Thyroid gland (tissue), 4 donors: ENCODE measurements at regions not wholly inside any gene's neighbourhood (a gene's known extent, or its start where the extent isn't known, plus 50 kb on each side); places are given as distances from the start of the nearest gene placed in this dataset.

Source experiments
- DNase-seq, 2 donors: peaks; one replicate each; pipeline ENCODE4 v3.0.0-alpha.2; 2019
- H3K27ac ChIP-seq, 3 donors: fragments of 200-600 bp; sonication (generic); 1 replicate in 2 of 3; 2 replicates in 1 of 3; pipeline ENCODE4 v1.5.1; 2016 to 2019; ENCODE audit warnings: mild to moderate bottlenecking in 1 of 3, moderate library complexity in 1 of 3
- H3K27me3 ChIP-seq: fragments of 200-600 bp; sonication (generic); one replicate; pipeline ENCODE4 v1.5.1; 2019
- H3K36me3 ChIP-seq, 2 donors: fragments of 200-600 bp; sonication (generic); one replicate each; pipeline ENCODE4 v1.5.1; 2016 to 2019
- H3K4me1 ChIP-seq, 2 donors: fragments of 200-600 bp; sonication (generic); one replicate each; pipeline ENCODE4 v1.5.1; 2017 to 2019
- H3K4me3 ChIP-seq, 3 donors: fragments of 200-600 bp; sonication (generic); replicated peaks in 1 of 3; 1 replicate in 2 of 3; 2 replicates in 1 of 3; pipeline ENCODE4 v1.5.1; 2016; ENCODE audit warnings: mild to moderate bottlenecking in 1 of 3
- H3K9me3 ChIP-seq: fragments of 200-600 bp; sonication (generic); one replicate; pipeline ENCODE4 v1.5.1; 2017
- POLR2A ChIP-seq, 2 donors: fragments of 450-650 bp; IDR thresholded peaks; one replicate each; pipeline ENCODE4 v1.6.1; 2017; ENCODE audit warnings: antibody characterized with exemption in 2 of 2, mild to moderate bottlenecking in 2 of 2, moderate library complexity in 1 of 2
- WGBS, 2 donors: methylation state at CpG; one replicate each; pipeline ENCODE4 v1.1.5; 2017; 5-methylcytosine and 5-hydroxymethylcytosine counted together
- intact Hi-C: fragments of 100-400 bp; cut with DNase I; formaldehyde crosslinking; loops from one replicate; pipeline ENCODE4 v1.15.1; 2023
- TF ChIP-seq, protein P1 (sequence below), 6 experiments: fragments of 200-600 bp in 3 of 6; fragments of 450-650 bp in 3 of 6; sonication (generic) in 3 of 6; IDR thresholded peaks; one replicate each; pipeline ENCODE4 v1.5.1; 2016 to 2019; ENCODE audit warnings: antibody characterized with exemption in 6 of 6, mild to moderate bottlenecking in 2 of 6, inconsistent platforms in 1 of 6, moderate library complexity in 1 of 6

DNA sequence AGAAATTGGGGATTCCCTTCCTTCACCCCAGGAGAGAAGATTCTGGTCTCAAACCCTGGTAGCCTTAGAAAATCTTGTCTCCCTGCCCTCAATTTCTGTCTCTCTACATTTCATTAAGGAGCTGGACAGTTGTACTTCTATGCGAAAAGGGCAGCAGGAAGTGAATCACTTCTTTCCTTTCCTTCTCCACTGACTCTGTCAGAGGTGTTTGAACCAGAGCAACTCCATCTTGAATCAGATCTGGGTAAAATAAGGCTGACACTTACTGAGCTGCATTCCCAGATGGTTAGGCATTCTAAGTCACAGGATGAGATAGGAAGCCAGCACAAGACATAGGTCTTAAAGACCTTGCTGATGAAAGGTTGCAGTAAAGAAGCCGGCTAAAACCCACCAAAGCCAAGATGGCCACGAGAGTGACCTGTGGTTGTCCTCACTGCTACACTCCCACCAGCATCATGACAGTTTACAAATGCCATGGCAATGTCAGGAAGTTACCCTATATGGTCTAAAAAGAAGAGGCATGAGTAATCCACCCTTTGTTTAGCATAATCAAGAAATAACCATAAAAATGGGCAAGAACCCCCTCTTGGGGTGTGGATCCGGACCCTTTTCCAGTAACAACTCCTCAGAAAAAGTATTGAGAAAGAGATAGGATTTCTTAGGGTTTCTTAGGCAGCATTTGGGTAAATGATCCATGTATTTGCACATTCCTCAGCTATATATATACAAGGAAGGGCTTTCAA is 95.8 kb upstream of the PLCB4 start:
- Histone ChIP-seq H3K36me3 (no peaks in the 10 kb centered on the region), H3K4me1 (peaks cover 0 to 7% of the 10 kb centered on the region in 2 donors), H3K27ac (no peak overlapping the region), H3K27me3 (no peaks in the 10 kb centered on the region), H3K9me3 (no peaks in the 10 kb centered on the region), H3K4me3 (no peak overlapping the region)
- intact Hi-C loops, result no loop called here
- no peak for DNase-seq
- 87 to 93% methylated on average over 4 of the region's 4 CpGs for WGBS, 2 donors
- TF ChIP-seq, protein P1, sequence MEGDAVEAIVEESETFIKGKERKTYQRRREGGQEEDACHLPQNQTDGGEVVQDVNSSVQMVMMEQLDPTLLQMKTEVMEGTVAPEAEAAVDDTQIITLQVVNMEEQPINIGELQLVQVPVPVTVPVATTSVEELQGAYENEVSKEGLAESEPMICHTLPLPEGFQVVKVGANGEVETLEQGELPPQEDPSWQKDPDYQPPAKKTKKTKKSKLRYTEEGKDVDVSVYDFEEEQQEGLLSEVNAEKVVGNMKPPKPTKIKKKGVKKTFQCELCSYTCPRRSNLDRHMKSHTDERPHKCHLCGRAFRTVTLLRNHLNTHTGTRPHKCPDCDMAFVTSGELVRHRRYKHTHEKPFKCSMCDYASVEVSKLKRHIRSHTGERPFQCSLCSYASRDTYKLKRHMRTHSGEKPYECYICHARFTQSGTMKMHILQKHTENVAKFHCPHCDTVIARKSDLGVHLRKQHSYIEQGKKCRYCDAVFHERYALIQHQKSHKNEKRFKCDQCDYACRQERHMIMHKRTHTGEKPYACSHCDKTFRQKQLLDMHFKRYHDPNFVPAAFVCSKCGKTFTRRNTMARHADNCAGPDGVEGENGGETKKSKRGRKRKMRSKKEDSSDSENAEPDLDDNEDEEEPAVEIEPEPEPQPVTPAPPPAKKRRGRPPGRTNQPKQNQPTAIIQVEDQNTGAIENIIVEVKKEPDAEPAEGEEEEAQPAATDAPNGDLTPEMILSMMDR (IDR thresholded peaks at IDR 0.05), result no peak
- TF ChIP-seq POLR2A (IDR thresholded peaks at IDR 0.05), result no peak

DNA sequence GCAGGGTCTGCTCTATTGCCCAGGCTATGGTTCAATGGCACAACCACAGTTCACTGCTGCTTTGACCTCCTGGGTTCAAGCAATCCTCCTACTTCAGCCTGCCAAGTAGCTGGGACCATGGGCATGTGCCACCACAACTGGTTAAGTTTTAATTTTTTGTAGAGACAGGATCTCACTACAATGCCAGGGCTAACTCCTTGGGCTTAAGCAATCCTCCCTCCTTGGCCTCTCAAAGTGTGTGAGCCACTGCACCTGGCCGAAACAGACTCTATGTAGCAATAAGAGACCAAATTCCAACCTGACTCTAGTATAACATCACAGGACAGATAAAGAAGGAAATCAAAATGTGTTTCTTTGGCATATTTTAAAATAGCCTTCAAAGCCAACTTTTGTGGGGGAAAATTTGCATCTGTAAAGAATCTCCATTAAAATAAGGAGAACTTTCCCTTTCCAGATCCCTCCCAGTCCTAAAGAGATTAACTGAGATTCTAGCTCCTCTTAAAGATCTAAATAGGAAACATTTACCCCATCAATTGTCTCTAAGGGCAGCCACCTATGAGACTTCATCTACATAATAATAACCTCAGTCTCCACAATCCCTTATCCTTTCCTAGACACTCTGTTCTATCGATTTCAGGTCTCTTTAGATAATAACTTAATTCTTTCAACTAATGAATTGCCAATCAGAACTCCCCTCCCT is 94.7 kb upstream of the PLCB4 start:
- intact Hi-C loops, result no loop called here
- H3K27me3 ChIP-seq, result no peaks in the 10 kb centered on the region
- H3K36me3 ChIP-seq, result no peaks in the 10 kb centered on the region
- TF ChIP-seq POLR2A (IDR thresholded peaks at IDR 0.05), result no peak
- TF ChIP-seq, protein P1 (IDR thresholded peaks at IDR 0.05), result no peak
- no peaks in the 10 kb centered on the region for H3K9me3 ChIP-seq
- H3K4me3 ChIP-seq, result no peak overlapping the region
- DNase-seq, result no peak
- H3K27ac ChIP-seq, result no peak overlapping the region
- WGBS, 2 donors, result 76 to 86% methylated on average over 2 of the region's 2 CpGs
- H3K4me1 ChIP-seq, result peaks cover 0 to 1% of the 10 kb centered on the region in 2 donors

DNA sequence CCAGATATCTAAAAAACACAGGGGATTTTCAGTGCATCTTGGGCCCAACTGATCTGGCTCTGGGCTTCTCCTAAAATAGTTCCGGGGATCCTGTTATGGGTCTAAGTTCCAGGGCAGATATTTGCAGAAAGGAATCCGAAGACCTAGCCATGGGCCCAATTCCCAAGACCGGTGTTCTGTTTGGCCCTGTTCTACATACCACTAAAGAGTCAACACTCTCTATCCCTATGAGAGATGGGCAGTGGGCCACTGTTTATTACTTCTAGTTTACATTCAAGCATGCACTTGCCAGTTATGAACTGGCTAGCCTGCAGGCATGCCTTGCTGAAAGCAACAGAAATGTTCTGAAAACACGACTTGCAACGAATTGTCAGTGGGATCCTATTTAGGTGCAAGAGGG is 87.4 kb upstream of the PLCB4 start:
- H3K4me1 ChIP-seq, result no peaks in the 10 kb centered on the region
- DNase-seq, result no peak
- no peak overlapping the region for H3K27ac ChIP-seq
- no peak overlapping the region for H3K4me3 ChIP-seq
- no peaks in the 10 kb centered on the region for H3K9me3 ChIP-seq
- intact Hi-C loops, result no loop called here
- TF ChIP-seq, protein P1 (IDR thresholded peaks at IDR 0.05), result no peak
- no peak for TF ChIP-seq POLR2A (IDR thresholded peaks at IDR 0.05)
- no peaks in the 10 kb centered on the region for H3K36me3 ChIP-seq
- WGBS, 2 donors, result 92 to 95% methylated on average over 5 of the region's 5 CpGs
- no peaks in the 10 kb centered on the region for H3K27me3 ChIP-seq

DNA sequence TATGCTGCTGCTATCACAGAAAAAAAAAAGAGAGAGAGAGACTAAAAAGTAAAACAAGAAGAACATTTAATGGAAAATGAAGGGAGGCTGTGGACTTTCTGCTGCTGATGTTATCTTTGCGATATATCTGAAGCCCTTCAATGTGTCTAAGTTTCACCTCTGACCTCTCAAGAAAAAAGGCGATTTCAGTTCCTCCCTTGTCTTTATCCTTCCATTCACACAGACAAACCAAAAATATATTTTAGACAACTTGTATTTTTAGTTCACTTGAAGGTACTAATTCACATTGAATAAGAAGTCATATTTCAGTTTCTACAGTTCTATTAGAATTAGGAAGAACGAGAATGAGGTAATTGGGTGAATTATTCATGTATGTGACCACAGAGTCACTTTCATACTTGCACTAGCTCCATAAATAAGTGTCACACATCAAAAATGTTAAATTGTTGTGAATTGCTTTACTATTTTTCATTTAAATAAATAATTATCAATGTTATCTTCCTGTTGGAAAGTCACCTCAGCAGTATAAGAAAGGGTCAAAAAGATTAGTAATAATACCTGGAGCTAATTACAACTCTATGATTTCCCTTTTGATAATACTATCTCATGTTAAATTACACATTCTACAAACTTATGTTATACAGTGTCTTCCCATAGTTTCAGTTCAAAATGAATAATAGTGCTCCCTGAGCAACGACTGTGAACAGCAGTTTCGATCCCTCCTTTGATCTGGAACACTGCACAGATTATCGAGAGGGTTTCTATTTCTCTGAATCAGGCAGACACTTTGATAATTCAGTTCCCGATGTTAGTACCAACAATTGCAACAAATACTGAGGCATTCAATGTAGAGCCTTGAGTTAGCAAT is 85.2 kb upstream of the PLCB4 start:
- no peak overlapping the region for H3K27ac ChIP-seq
- H3K9me3 ChIP-seq, result no peaks in the 10 kb centered on the region
- no peak for TF ChIP-seq POLR2A (IDR thresholded peaks at IDR 0.05)
- TF ChIP-seq, protein P1 (IDR thresholded peaks at IDR 0.05), result no peak
- H3K36me3 ChIP-seq, result no peaks in the 10 kb centered on the region
- no peak overlapping the region for H3K4me3 ChIP-seq
- no peaks in the 10 kb centered on the region for H3K27me3 ChIP-seq
- WGBS, 2 donors, result 87 to 89% methylated on average over 7 of the region's 7 CpGs
- intact Hi-C loops, result no loop called here
- no peaks in the 10 kb centered on the region for H3K4me1 ChIP-seq
- DNase-seq, result no peak
